Ishikawa (cell line): ENCODE measurements at regions not wholly inside any gene's neighbourhood (a gene's known extent, or its start where the extent isn't known, plus 50 kb on each side); places are given as distances from the start of the nearest gene placed in this dataset.

ENCODE experiments used
- CEBPB ChIP-seq: IDR thresholded peaks from 2 replicates; pipeline ENCODE4 v1.6.1; 2012
- CREB1 ChIP-seq: IDR thresholded peaks from 2 replicates; pipeline ENCODE4 v1.6.1; 2012; ENCODE audit warnings: low read depth
- EGR1 ChIP-seq: IDR thresholded peaks from 2 replicates; pipeline ENCODE4 v1.6.1; 2012
- EP300 ChIP-seq: IDR thresholded peaks from 2 replicates; pipeline ENCODE4 v1.6.1; 2012; ENCODE audit warnings: borderline replicate concordance
- FOXM1 ChIP-seq: IDR thresholded peaks from 2 replicates; pipeline ENCODE4 v1.6.1; 2012; ENCODE audit warnings: low read depth, borderline replicate concordance
- NFIC ChIP-seq: IDR thresholded peaks from 2 replicates; pipeline ENCODE4 v1.6.1; 2012
- RAD21 ChIP-seq: IDR thresholded peaks from 2 replicates; pipeline ENCODE4 v1.6.1; 2012; ENCODE audit warnings: low read depth
- TAF1 ChIP-seq: IDR thresholded peaks from 2 replicates; pipeline ENCODE4 v1.6.1; 2012; ENCODE audit warnings: low read depth, mild to moderate bottlenecking
- TCF12 ChIP-seq: IDR thresholded peaks from 2 replicates; pipeline ENCODE4 v1.6.1; 2012; ENCODE audit warnings: low read depth
- TEAD4 ChIP-seq: IDR thresholded peaks from 2 replicates; pipeline ENCODE4 v1.6.1; 2012
- USF1 ChIP-seq: IDR thresholded peaks from 2 replicates; pipeline ENCODE4 v1.6.1; 2012
- YY1 ChIP-seq: IDR thresholded peaks from 2 replicates; pipeline ENCODE4 v1.6.1; 2012; ENCODE audit warnings: low read depth
- ZBTB7A ChIP-seq: IDR thresholded peaks from 2 replicates; pipeline ENCODE4 v1.6.1; 2012; ENCODE audit warnings: low read depth
- TF ChIP-seq, protein P1 (sequence below): IDR thresholded peaks from 2 replicates; pipeline ENCODE4 v1.6.1; 2012; ENCODE audit warnings: low read depth, mild to moderate bottlenecking
- TF ChIP-seq, protein P2 (sequence below): IDR thresholded peaks from 2 replicates; pipeline ENCODE4 v1.6.1; 2012

GRCh38 chr12:92504594-92504981 lies 198.2 kb upstream of the PLEKHG7 start:
- TF ChIP-seq RAD21: no peak
- no peak for TF ChIP-seq EP300

DNA sequence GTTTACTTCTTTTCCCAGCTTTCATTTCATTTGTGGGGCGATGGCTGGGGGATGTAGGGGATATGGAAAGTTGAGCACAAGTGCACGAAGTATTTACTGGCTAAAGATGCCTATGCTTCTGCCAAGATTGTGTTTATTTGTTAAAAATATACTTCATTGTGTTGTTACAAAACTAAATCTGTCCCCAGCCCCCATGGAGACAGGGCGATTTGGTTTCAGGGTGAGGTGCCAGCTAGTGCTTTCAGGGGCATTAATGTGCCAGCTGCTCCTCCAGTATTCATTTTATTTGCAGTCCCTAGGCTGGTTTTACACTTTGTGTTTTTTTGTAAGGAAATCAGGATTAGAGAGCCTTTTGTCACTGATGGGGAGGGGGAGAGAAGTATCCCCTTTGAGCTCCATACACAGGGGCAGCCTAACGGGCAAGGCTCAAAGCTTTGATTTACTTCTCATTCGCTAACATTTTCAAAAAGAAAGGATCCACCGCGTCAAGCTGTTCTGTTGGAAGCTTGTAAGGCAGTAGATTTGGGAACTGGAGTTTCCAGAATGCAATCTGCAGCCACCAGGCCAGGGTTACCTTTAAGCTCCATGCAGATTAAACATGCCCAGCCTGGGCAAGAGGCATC lies 198.7 kb upstream of the PLEKHG7 start:
- TF ChIP-seq EP300: no peak
- TF ChIP-seq ZBTB7A: no peak
- TF ChIP-seq CEBPB: no peak
- no peak for TF ChIP-seq EGR1
- TF ChIP-seq RAD21: no peak
- TF ChIP-seq TEAD4: no peak
- TF ChIP-seq CREB1: no peak
- TF ChIP-seq TCF12: no peak
- TF ChIP-seq USF1: no peak
- TF ChIP-seq, protein P1, sequence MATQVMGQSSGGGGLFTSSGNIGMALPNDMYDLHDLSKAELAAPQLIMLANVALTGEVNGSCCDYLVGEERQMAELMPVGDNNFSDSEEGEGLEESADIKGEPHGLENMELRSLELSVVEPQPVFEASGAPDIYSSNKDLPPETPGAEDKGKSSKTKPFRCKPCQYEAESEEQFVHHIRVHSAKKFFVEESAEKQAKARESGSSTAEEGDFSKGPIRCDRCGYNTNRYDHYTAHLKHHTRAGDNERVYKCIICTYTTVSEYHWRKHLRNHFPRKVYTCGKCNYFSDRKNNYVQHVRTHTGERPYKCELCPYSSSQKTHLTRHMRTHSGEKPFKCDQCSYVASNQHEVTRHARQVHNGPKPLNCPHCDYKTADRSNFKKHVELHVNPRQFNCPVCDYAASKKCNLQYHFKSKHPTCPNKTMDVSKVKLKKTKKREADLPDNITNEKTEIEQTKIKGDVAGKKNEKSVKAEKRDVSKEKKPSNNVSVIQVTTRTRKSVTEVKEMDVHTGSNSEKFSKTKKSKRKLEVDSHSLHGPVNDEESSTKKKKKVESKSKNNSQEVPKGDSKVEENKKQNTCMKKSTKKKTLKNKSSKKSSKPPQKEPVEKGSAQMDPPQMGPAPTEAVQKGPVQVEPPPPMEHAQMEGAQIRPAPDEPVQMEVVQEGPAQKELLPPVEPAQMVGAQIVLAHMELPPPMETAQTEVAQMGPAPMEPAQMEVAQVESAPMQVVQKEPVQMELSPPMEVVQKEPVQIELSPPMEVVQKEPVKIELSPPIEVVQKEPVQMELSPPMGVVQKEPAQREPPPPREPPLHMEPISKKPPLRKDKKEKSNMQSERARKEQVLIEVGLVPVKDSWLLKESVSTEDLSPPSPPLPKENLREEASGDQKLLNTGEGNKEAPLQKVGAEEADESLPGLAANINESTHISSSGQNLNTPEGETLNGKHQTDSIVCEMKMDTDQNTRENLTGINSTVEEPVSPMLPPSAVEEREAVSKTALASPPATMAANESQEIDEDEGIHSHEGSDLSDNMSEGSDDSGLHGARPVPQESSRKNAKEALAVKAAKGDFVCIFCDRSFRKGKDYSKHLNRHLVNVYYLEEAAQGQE: no peak
- TF ChIP-seq NFIC: no peak
- TF ChIP-seq FOXM1: no peak
- no peak for TF ChIP-seq TAF1
- no peak for TF ChIP-seq YY1
- TF ChIP-seq, protein P2, sequence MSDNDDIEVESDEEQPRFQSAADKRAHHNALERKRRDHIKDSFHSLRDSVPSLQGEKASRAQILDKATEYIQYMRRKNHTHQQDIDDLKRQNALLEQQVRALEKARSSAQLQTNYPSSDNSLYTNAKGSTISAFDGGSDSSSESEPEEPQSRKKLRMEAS: no peak

GRCh38 chr12:92503029-92503931 lies 199.5 kb upstream of the PLEKHG7 start:
- TF ChIP-seq TEAD4: no peak
- no peak for TF ChIP-seq CEBPB
- TF ChIP-seq, protein P1: no peak
- TF ChIP-seq CREB1: no peak
- TF ChIP-seq TAF1: no peak
- TF ChIP-seq TCF12: no peak
- TF ChIP-seq ZBTB7A: no peak
- no peak for TF ChIP-seq NFIC
- TF ChIP-seq, protein P2: no peak
- TF ChIP-seq RAD21: no peak
- TF ChIP-seq EGR1: no peak

DNA sequence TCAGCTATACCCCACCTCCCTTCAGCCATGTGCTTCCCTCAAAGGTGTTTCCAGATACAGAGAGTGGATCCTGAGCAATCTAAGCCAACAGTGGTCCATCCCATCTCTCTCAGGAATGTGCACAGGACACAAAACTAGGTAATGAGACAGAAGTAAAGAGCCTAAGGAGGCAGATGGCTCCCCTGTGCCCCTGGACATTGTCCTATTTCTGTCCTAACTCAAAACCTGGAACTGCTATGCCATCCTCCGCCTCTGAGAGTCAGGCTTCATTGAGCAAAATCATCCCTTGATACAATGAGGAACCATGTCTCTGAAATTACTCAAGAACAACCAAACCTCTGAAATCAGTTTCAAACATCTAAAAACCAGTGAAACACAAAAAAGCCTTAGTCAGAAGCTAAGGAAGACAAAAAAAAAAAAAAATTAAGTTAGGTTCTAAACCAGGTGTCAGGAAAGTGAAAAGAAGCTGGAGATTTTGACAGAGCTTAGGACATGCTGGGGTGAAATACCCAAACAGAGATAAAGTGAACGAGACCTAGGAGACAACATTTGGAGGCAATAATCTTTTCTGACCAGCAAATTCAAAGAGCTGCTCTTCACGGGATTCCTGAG lies 200.3 kb upstream of the PLEKHG7 start:
- TF ChIP-seq EP300 (no peak), YY1 (no peak), TAF1 (no peak), CREB1 (no peak), CEBPB (no peak), EGR1 (no peak), ZBTB7A (no peak)

DNA sequence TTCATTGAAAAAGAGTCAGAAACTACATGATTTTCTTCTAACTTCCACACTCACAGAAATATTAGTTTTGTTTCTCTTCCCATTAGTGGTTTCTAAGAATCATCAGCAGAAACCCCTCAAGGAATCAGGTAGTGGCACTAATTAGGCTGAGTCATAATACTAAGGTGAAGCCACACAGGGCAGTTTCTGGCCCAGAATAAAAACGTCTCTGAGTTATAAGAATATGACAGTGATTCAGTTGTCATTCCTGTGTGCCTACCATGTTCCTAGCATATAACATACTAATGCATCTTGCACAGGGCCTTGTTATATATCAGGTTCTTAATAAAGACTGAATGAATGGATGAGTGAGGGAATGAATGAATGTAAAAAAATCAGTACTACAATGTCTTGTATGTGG lies 206.0 kb upstream of the PLEKHG7 start:
- TF ChIP-seq, protein P1: no peak
- TF ChIP-seq YY1 (no peak), TCF12 (no peak), TAF1 (no peak), EP300 (no peak), ZBTB7A (no peak)
- TF ChIP-seq, protein P2: no peak
